Uterus (tissue), 3 donors: ENCODE measurements at regions not wholly inside any gene's neighbourhood (a gene's known extent, or its start where the extent isn't known, plus 50 kb on each side); places are given as distances from the start of the nearest gene placed in this dataset.

ENCODE experiments used
- DNase-seq, 2 donors: peaks; one replicate each; pipeline ENCODE4 v3.0.0-alpha.2; 2019 to 2020
- H3K27ac ChIP-seq, 2 donors: fragments of 200-600 bp; sonication (generic); 1 replicate in 1 of 2; 2 replicates in 1 of 2; pipeline ENCODE4 v1.5.1; 2016 to 2018
- H3K27me3 ChIP-seq, 2 donors: fragments of 200-600 bp; sonication (generic); one replicate each; pipeline ENCODE4 v1.5.1; 2018 to 2019; ENCODE audit warnings: control low read depth in 1 of 2
- H3K36me3 ChIP-seq, 2 donors: fragments of 200-600 bp; sonication (generic); one replicate each; pipeline ENCODE4 v1.5.1; 2019; ENCODE audit warnings: control low read depth in 1 of 2
- H3K4me1 ChIP-seq, 2 donors: fragments of 200-600 bp; sonication (generic); one replicate each; pipeline ENCODE4 v1.5.1; 2018 to 2019; ENCODE audit warnings: control low read depth in 1 of 2
- H3K4me3 ChIP-seq, 2 donors: fragments of 200-600 bp; sonication (generic); 1 replicate in 1 of 2; 2 replicates in 1 of 2; pipeline ENCODE4 v1.5.1; 2018 to 2019; ENCODE audit warnings: mild to moderate bottlenecking in 1 of 2
- H3K9me3 ChIP-seq, 2 donors: fragments of 200-600 bp; sonication (generic); one replicate each; pipeline ENCODE4 v1.5.1; 2019; ENCODE audit warnings: control low read depth in 1 of 2
- POLR2A ChIP-seq, 2 donors: fragments of 450-650 bp; IDR thresholded peaks; one replicate each; pipeline ENCODE4 v1.6.1; 2016; ENCODE audit warnings: antibody characterized with exemption in 2 of 2, mild to moderate bottlenecking in 1 of 2, moderate library complexity in 1 of 2
- intact Hi-C: fragments of 100-400 bp; cut with DNase I; formaldehyde crosslinking; loops from one replicate; pipeline ENCODE4 v1.15.1; 2023; ENCODE audit warnings: low total_unique reads
- TF ChIP-seq, protein P1 (sequence below), 4 experiments: fragments of 200-600 bp in 2 of 4; fragments of 450-650 bp in 2 of 4; sonication (generic) in 2 of 4; IDR thresholded peaks; one replicate each; pipeline ENCODE4 v1.5.1; 2016 to 2019; ENCODE audit warnings: antibody characterized with exemption in 4 of 4, mild to moderate bottlenecking in 2 of 4, moderate library complexity in 1 of 4
- donor health status: DM: yes; HTN: yes; CAD: no.

DNA sequence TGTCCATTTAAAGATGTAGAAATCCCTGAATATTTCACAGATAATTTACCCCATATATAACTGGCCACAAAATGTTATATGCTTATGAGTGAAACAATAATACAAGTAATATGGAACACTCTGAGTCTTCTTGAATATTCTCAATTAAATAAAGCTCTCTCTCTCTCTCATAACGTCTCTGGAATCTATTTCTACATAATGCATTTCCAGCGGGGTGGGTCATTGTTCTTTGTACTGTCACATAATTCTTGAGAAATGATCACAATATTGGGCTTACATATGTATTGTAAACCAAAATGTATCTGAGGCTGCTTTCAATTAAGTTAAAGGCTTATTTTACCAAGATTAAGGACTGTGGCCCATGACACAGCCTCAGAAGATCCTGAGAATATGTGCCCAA lies 596.3 kb downstream of the FAT4 start:
- Histone ChIP-seq H3K4me1 (no peaks in the 10 kb centered on the region), H3K27ac (no peak overlapping the region), H3K27me3 (no peaks in the 10 kb centered on the region), H3K36me3 (no peaks in the 10 kb centered on the region), H3K4me3 (no peak overlapping the region), H3K9me3 (no peaks in the 10 kb centered on the region)
- intact Hi-C loops = no loop called here
- no peak for DNase-seq
- TF ChIP-seq POLR2A (IDR thresholded peaks at IDR 0.05) = no peak
- TF ChIP-seq, protein P1, sequence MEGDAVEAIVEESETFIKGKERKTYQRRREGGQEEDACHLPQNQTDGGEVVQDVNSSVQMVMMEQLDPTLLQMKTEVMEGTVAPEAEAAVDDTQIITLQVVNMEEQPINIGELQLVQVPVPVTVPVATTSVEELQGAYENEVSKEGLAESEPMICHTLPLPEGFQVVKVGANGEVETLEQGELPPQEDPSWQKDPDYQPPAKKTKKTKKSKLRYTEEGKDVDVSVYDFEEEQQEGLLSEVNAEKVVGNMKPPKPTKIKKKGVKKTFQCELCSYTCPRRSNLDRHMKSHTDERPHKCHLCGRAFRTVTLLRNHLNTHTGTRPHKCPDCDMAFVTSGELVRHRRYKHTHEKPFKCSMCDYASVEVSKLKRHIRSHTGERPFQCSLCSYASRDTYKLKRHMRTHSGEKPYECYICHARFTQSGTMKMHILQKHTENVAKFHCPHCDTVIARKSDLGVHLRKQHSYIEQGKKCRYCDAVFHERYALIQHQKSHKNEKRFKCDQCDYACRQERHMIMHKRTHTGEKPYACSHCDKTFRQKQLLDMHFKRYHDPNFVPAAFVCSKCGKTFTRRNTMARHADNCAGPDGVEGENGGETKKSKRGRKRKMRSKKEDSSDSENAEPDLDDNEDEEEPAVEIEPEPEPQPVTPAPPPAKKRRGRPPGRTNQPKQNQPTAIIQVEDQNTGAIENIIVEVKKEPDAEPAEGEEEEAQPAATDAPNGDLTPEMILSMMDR (IDR thresholded peaks at IDR 0.05) = no peak

DNA sequence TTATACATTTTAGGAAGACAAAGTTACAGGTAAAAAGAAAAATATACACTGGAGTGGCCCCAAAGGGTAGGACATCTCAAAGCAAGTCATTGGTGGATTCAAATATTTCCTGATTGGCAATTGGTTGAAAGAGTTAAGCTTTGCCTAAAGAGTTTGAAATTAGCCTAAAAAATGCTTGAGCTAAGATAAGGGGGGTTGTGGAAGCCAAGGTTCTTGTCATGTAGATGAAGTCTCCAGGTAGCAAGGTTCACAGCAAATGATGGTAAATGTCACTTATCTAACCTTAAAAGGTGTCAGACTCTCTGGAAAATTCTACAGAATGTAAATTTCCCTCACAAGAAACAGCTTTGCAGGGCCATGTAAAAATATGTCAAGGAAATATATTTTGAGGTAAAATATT lies 596.7 kb downstream of the FAT4 start:
- Histone ChIP-seq H3K9me3 (no peaks in the 10 kb centered on the region), H3K4me1 (no peaks in the 10 kb centered on the region), H3K27me3 (no peaks in the 10 kb centered on the region), H3K27ac (no peak overlapping the region), H3K4me3 (no peak overlapping the region), H3K36me3 (no peaks in the 10 kb centered on the region)
- intact Hi-C loops = no loop called here
- TF ChIP-seq, protein P1 (IDR thresholded peaks at IDR 0.05) = no peak
- TF ChIP-seq POLR2A (IDR thresholded peaks at IDR 0.05) = no peak
- DNase-seq = no peak

DNA sequence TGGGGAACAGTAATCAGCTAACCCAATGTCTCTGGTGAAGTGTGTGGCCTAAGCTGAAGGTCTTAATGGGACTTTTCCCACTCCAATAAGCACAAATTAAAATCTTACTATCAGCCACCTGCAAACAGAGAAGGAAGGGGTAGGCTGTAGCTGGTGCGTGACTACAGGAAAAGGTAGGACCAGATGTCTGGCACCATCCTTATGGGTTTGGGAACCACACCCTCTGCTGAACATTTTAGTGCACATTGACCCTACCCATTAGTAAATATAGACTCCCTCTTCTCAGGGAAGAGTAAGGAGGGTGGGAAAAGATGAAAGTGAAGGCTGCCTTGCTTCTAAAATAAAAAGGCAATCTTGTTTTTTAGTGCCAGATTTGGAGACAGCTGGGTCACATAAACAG lies 602.8 kb downstream of the FAT4 start:
- no peak for TF ChIP-seq POLR2A (IDR thresholded peaks at IDR 0.05)
- TF ChIP-seq, protein P1 (IDR thresholded peaks at IDR 0.05) = no peak
- no peak for DNase-seq
- no peak overlapping the region for H3K27ac ChIP-seq

DNA sequence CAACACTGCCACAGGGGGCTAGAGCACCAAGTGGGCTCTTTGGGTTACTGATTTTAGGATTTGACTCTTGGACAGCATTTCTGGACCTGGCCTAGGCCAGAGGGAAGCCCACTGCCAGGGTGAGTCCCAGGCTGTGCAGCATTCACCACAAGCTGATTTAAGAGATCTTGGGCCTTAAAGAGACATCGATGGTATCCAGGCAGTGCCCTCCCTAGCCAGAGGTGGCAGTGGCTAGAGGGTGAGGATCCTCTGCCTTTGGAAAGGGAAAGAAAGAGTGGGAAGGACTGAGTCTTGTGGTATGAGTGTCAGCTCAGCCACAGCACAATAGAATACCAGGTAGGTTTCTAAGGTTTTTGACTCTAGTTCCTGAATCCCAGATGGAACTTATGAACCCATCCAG lies 613.9 kb downstream of the FAT4 start:
- Histone ChIP-seq H3K27ac (no peak overlapping the region), H3K4me1 (no peaks in the 10 kb centered on the region), H3K9me3 (no peaks in the 10 kb centered on the region), H3K36me3 (no peaks in the 10 kb centered on the region), H3K4me3 (no peak overlapping the region), H3K27me3 (no peaks in the 10 kb centered on the region)
- TF ChIP-seq, protein P1 (IDR thresholded peaks at IDR 0.05) = no peak
- TF ChIP-seq POLR2A (IDR thresholded peaks at IDR 0.05) = no peak
- DNase-seq = no peak
- intact Hi-C loops = no loop called here

More for the DNA sequence above, 602.8 kb downstream of the FAT4 start:
- Histone ChIP-seq H3K9me3 (no peaks in the 10 kb centered on the region), H3K36me3 (no peaks in the 10 kb centered on the region), H3K27me3 (no peaks in the 10 kb centered on the region), H3K4me1 (no peaks in the 10 kb centered on the region), H3K4me3 (no peak overlapping the region)
- intact Hi-C loops = no loop called here

DNA sequence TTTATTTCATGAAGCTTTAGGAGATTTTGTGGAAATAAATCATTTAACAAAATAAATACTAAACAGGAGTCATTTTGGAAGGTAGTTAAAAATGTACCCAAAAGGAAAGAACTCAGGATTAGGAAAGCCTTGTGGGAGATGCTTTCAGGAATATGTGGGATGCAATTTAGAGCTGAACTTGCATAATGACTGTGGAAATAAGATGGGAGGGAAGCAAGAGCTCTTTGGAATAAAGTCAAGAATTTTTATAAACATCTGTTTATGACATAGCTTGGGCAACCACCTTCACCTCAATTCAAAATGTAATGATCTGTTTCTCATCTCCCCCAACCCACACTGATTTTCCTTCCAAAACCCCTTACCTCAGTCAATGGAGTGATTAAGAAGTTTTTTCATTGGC lies 623.8 kb downstream of the FAT4 start:
- Histone ChIP-seq H3K36me3 (no peaks in the 10 kb centered on the region), H3K27me3 (no peaks in the 10 kb centered on the region), H3K4me1 (no peaks in the 10 kb centered on the region), H3K4me3 (no peak overlapping the region), H3K9me3 (no peaks in the 10 kb centered on the region), H3K27ac (no peak overlapping the region)
- no peak for DNase-seq
- TF ChIP-seq, protein P1 (IDR thresholded peaks at IDR 0.05) = no peak
- TF ChIP-seq POLR2A (IDR thresholded peaks at IDR 0.05) = no peak
- intact Hi-C loops = no loop called here
